NCI-H2029 (cell line): ENCODE measurements at regions not wholly inside any gene's neighbourhood (a gene's known extent, or its start where the extent isn't known, plus 50 kb on each side); places are given as distances from the start of the nearest gene placed in this dataset.

Experiments used
- DNase-seq: peaks from one replicate; lab custom pipeline; 2025; lab: John Stamatoyannopoulos, UW

GRCh38 chr10:111515264-111515663 is 438.4 kb downstream of the ADRA2A start:
- DNase-seq = no peak

- no peak for DNase-seq
Observed at GRCh38 chr10:111515706-111516105, 438.9 kb downstream of the ADRA2A start.

GRCh38 chr10:111516144-111516543 is 439.3 kb downstream of the ADRA2A start:
- no peak for DNase-seq

- DNase-seq = no peak
Observed at GRCh38 chr10:111522141-111522540, 445.3 kb downstream of the ADRA2A start.

GRCh38 chr10:111522551-111522950 is 445.7 kb downstream of the ADRA2A start:
- no peak for DNase-seq

GRCh38 chr10:111523016-111523415 is 446.2 kb downstream of the ADRA2A start:
- DNase-seq = no peak

- no peak for DNase-seq
Observed at GRCh38 chr10:111524134-111524533, 447.3 kb downstream of the ADRA2A start.

- no peak for DNase-seq
Observed at GRCh38 chr10:111525696-111526095, 448.9 kb downstream of the ADRA2A start.

- no peak for DNase-seq
Observed at GRCh38 chr10:111531690-111532089, 454.9 kb downstream of the ADRA2A start.

- no peak for DNase-seq
Observed at GRCh38 chr10:111532139-111532538, 455.3 kb downstream of the ADRA2A start.

GRCh38 chr10:111539246-111539645 is 462.4 kb downstream of the ADRA2A start:
- DNase-seq = no peak

- no peak for DNase-seq
Observed at GRCh38 chr10:111543854-111544253, 467.0 kb downstream of the ADRA2A start.

GRCh38 chr10:111545861-111546605 is 469.2 kb downstream of the ADRA2A start:
- no peak for DNase-seq

GRCh38 chr10:111548084-111548726 is 471.4 kb downstream of the ADRA2A start:
- DNase-seq = no peak

- DNase-seq = no peak
Observed at GRCh38 chr10:111551001-111551400, 474.2 kb downstream of the ADRA2A start.

- DNase-seq = no peak
Observed at GRCh38 chr10:111556666-111557065, 479.8 kb downstream of the ADRA2A start.

- DNase-seq = no peak
Observed at GRCh38 chr10:111558211-111558610, 481.4 kb downstream of the ADRA2A start.

- DNase-seq = no peak
Observed at GRCh38 chr10:111560027-111560426, 483.2 kb downstream of the ADRA2A start.

- DNase-seq = no peak
Observed at GRCh38 chr10:111561124-111561523, 484.3 kb downstream of the ADRA2A start.

GRCh38 chr10:111565542-111565941 is 488.7 kb downstream of the ADRA2A start:
- no peak for DNase-seq

- no peak for DNase-seq
Observed at GRCh38 chr10:111578076-111578475, 501.2 kb downstream of the ADRA2A start.

- no peak for DNase-seq
Observed at GRCh38 chr10:111579473-111579872, 502.6 kb downstream of the ADRA2A start.

GRCh38 chr10:111590703-111591102 is 513.9 kb downstream of the ADRA2A start:
- DNase-seq = no peak

GRCh38 chr10:111593578-111593977 is 516.7 kb downstream of the ADRA2A start:
- no peak for DNase-seq
